ENCODE measurements at regions not wholly inside any gene's neighbourhood (a gene's known extent, or its start where the extent isn't known, plus 50 kb on each side); places are given as distances from the start of the nearest gene placed in this dataset.
"Not testable (repeated sequence)": the region's sequence is repeated elsewhere in the genome, so short reads cannot be mapped to it uniquely, and the experiment has no call there.

- DNase-seq: no peak
These were observed 174.2 kb downstream of the LNPK start for GRCh38 chr2:175827856-175828255.

GRCh38 chr2:175824243-175824642 lies 177.8 kb downstream of the LNPK start:
- DNase-seq: no peak

GRCh38 chr2:175823707-175824073 lies 178.4 kb downstream of the LNPK start:
- DNase-seq: no peak

GRCh38 chr2:175823002-175823706 lies 178.9 kb downstream of the LNPK start:
- DNase-seq: peak; percentile 63

- DNase-seq: no peak
These were observed 184.8 kb downstream of the LNPK start for GRCh38 chr2:175817221-175817620.

GRCh38 chr2:175815537-175815936 lies 186.5 kb downstream of the LNPK start:
- DNase-seq: no peak

GRCh38 chr2:175811971-175812370 lies 190.1 kb downstream of the LNPK start:
- DNase-seq: no peak

- DNase-seq: no peak
These were observed 193.2 kb downstream of the LNPK start for GRCh38 chr2:175808858-175809257.

GRCh38 chr2:175808078-175808477 lies 194.0 kb downstream of the LNPK start:
- no peak for DNase-seq

GRCh38 chr2:175807031-175807873 lies 194.8 kb downstream of the LNPK start:
- DNase-seq: peak; percentile 11

- DNase-seq: no peak
These were observed 195.5 kb downstream of the LNPK start for GRCh38 chr2:175806570-175806969.

- DNase-seq: no peak
These were observed 196.0 kb downstream of the LNPK start for GRCh38 chr2:175806125-175806490.

- no peak for DNase-seq
These were observed 196.5 kb downstream of the LNPK start for GRCh38 chr2:175805442-175806124.

GRCh38 chr2:175804122-175804521 lies 197.9 kb downstream of the LNPK start:
- DNase-seq: no peak

- DNase-seq: not testable (repeated sequence)
These were observed 205.6 kb downstream of the LNPK start for GRCh38 chr2:175796422-175796821.

- DNase-seq: no peak
These were observed 208.4 kb downstream of the LNPK start for GRCh38 chr2:175793648-175794047.

GRCh38 chr2:175792881-175793280 lies 209.2 kb downstream of the LNPK start:
- no peak for DNase-seq

GRCh38 chr2:175792199-175792598 lies 209.9 kb downstream of the LNPK start:
- no peak for DNase-seq

GRCh38 chr2:175786471-175787124 lies 215.5 kb downstream of the LNPK start:
- no peak for DNase-seq

GRCh38 chr2:175777337-175777736 lies 224.7 kb downstream of the LNPK start:
- DNase-seq: not testable (repeated sequence)

GRCh38 chr2:175769200-175769599 lies 232.9 kb downstream of the LNPK start:
- no peak for DNase-seq

- DNase-seq: no peak
These were observed 235.2 kb downstream of the LNPK start for GRCh38 chr2:175766880-175767279.
